ENCODE measurements at regions not wholly inside any gene's neighbourhood (a gene's known extent, or its start where the extent isn't known, plus 50 kb on each side); places are given as distances from the start of the nearest gene placed in this dataset.

DNA sequence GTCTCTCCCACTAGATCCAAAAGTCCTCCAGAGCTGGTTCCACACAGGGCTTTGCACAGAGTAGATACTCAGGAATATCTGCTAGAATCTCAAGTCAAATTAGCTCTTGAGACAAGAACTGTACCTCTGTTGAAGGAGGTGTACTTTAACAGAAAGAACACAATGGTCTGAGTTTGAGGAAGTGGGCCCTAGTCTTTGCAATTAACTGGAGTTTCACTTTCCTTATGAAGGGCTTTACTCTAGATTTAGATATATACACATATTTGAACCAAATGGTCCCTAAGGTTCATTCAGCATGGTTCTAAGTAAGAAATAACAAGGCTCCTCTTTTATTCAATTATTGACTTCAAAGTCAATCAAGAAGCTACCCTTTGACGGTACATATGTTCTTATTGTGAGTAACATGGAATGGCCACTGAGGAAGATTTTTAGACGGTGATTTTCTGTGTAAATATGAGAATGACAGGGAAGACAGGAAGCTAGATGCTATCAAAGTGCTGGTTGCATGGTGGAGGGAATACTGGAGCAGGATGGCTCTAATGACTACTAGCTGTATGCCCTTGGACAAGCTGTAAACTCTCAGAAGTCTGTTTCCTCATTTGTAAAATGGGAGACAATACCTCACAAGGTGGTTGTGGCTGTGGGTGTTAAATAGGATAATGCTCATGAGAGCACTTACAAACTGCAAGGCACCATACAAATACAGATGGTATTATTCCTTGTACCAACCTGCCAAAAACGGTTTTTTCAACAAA, 73.5 kb upstream of the SERTAD2 start:
- DNase-seq (ENCODE audit: low read depth, low spot score) = no peak
- ATAC-seq = peak; percentile 35
- ChIA-PET POLR2A (interaction anchor here (0.6 to 1.7 kb wide), 2 partner anchors 8 to 71 kb away, joined by 3 read pairs; no protein-coding TSS in a partner anchor), CTCF (interaction anchor here (1.1 kb wide), 1 partner anchor 23 kb away, joined by 3 read pairs; no protein-coding TSS in a partner anchor)
- Histone ChIP-seq H3K27me3 (ENCODE audit: control insufficient read depth, insufficient read depth, low read length) (no peaks in the 10 kb centered on the region), H3K27ac (ENCODE audit: low read length) (peak overlapping the region; percentile 82), H3K4me3 (ENCODE audit: low read depth in 2 of 2, low read length in 2 of 2) (no peak overlapping the region; a peak in 1 of 4 replicates), H3K9me3 (ENCODE audit: control insufficient read depth, insufficient read depth, low read depth, low read length) (no peaks in the 10 kb centered on the region), H3K4me1 (ENCODE audit: control insufficient read depth, insufficient read depth, low read length) (peaks cover 58% of the 10 kb centered on the region), H3K36me3 (ENCODE audit: control insufficient read depth, insufficient read depth, low read length) (no peaks in the 10 kb centered on the region)
- no TSS peak for BruUV-seq (replicated peaks)
- in situ Hi-C loops (cut with HindIII; ENCODE audit: low pct_unique_long_range_greater_than_20kb, low sequenced_read_pairs) = no loop called here
- TF ChIP-seq POLR2AphosphoS5 (IDR thresholded peaks at IDR 0.05; ENCODE audit: low read depth, low read length) (no peak), TCF7L2 (IDR thresholded peaks at IDR 0.05; ENCODE audit: low read depth, low read length) (no peak), SIN3A (IDR thresholded peaks at IDR 0.05; ENCODE audit: borderline replicate concordance, insufficient read depth, low read depth, low read length) (no peak)
- TF ChIP-seq, protein P1, sequence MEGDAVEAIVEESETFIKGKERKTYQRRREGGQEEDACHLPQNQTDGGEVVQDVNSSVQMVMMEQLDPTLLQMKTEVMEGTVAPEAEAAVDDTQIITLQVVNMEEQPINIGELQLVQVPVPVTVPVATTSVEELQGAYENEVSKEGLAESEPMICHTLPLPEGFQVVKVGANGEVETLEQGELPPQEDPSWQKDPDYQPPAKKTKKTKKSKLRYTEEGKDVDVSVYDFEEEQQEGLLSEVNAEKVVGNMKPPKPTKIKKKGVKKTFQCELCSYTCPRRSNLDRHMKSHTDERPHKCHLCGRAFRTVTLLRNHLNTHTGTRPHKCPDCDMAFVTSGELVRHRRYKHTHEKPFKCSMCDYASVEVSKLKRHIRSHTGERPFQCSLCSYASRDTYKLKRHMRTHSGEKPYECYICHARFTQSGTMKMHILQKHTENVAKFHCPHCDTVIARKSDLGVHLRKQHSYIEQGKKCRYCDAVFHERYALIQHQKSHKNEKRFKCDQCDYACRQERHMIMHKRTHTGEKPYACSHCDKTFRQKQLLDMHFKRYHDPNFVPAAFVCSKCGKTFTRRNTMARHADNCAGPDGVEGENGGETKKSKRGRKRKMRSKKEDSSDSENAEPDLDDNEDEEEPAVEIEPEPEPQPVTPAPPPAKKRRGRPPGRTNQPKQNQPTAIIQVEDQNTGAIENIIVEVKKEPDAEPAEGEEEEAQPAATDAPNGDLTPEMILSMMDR (IDR thresholded peaks at IDR 0.05) = no peak
- TF ChIP-seq, protein P2, sequence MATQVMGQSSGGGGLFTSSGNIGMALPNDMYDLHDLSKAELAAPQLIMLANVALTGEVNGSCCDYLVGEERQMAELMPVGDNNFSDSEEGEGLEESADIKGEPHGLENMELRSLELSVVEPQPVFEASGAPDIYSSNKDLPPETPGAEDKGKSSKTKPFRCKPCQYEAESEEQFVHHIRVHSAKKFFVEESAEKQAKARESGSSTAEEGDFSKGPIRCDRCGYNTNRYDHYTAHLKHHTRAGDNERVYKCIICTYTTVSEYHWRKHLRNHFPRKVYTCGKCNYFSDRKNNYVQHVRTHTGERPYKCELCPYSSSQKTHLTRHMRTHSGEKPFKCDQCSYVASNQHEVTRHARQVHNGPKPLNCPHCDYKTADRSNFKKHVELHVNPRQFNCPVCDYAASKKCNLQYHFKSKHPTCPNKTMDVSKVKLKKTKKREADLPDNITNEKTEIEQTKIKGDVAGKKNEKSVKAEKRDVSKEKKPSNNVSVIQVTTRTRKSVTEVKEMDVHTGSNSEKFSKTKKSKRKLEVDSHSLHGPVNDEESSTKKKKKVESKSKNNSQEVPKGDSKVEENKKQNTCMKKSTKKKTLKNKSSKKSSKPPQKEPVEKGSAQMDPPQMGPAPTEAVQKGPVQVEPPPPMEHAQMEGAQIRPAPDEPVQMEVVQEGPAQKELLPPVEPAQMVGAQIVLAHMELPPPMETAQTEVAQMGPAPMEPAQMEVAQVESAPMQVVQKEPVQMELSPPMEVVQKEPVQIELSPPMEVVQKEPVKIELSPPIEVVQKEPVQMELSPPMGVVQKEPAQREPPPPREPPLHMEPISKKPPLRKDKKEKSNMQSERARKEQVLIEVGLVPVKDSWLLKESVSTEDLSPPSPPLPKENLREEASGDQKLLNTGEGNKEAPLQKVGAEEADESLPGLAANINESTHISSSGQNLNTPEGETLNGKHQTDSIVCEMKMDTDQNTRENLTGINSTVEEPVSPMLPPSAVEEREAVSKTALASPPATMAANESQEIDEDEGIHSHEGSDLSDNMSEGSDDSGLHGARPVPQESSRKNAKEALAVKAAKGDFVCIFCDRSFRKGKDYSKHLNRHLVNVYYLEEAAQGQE (IDR thresholded peaks at IDR 0.05; ENCODE audit: insufficient read depth in 1 of 2, low read depth in 2 of 2, low read length in 1 of 2) = no peak
- intact Hi-C loops (cut with micrococcal nuclease; ENCODE audit: unreplicated experiment) = loop anchor here (10.0 kb wide), 1 partner anchor 72 kb away; the partner anchor contains the start of gene SERTAD2

DNA sequence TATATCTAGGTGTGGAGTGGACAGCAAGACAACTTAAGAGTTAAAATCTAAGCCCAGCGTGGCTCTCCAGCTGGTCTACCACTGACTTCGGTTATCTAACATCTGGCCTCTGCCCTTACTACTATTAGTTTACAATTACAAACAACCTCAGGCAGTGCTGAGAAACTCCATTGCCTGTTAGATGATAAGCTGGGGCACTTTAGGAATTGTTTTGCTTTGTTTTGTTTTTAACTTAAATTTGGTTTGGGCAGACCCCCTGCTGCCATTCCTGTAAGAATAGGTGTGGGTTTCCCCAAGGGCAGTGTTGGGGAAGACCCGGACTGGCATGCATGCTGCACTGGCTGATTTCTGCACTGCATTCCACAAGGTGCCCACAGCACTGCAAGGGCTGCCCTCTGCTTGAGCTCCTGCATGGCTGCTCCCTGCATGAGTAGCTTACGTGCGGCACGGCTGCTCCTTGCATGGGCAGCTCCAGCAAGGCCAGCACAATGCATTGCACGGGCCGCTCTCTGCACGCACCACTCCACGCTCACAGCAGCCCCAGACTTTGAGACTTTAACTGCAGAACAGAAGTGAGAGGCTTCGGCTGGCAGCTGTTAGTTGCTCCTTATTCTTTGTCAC, 74.2 kb upstream of the SERTAD2 start:
- in situ Hi-C loops (cut with HindIII; ENCODE audit: low pct_unique_long_range_greater_than_20kb, low sequenced_read_pairs) (no loop called here), intact Hi-C loops (cut with micrococcal nuclease; ENCODE audit: unreplicated experiment) (loop anchor here (10.0 kb wide), 1 partner anchor 73 kb away; the partner anchor contains the start of gene SERTAD2)
- peak; percentile 92 for ATAC-seq
- ChIA-PET CTCF (interaction anchor here (0.8 to 1.1 kb wide), 2 partner anchors 24 to 104 kb away, joined by 3 to 5 read pairs; no protein-coding TSS in a partner anchor), POLR2A (interaction anchor here (0.6 to 1.7 kb wide), 2 partner anchors 9 to 72 kb away, joined by 3 read pairs; no protein-coding TSS in a partner anchor)
- DNase-seq (ENCODE audit: low read depth, low spot score) = no peak
- TF ChIP-seq TCF7L2 (IDR thresholded peaks at IDR 0.05; ENCODE audit: low read depth, low read length) (peak; percentile 42; the same call in 1 of the 2 replicates), POLR2AphosphoS5 (IDR thresholded peaks at IDR 0.05; ENCODE audit: low read depth, low read length) (peak; percentile 69; the same call in 1 of the 2 replicates), SIN3A (IDR thresholded peaks at IDR 0.05; ENCODE audit: borderline replicate concordance, insufficient read depth, low read depth, low read length) (no peak)
- TF ChIP-seq, protein P1 (IDR thresholded peaks at IDR 0.05) = no peak
- TF ChIP-seq, protein P2 (IDR thresholded peaks at IDR 0.05; ENCODE audit: insufficient read depth in 1 of 2, low read depth in 2 of 2, low read length in 1 of 2) = no peak
- H3K27me3 ChIP-seq (ENCODE audit: control insufficient read depth, insufficient read depth, low read length) = no peaks in the 10 kb centered on the region
- H3K27ac ChIP-seq (ENCODE audit: low read length) = peak overlapping the region; percentile 82; the same call in 1 of the 2 replicates
- peaks cover 56% of the 10 kb centered on the region for H3K4me1 ChIP-seq (ENCODE audit: control insufficient read depth, insufficient read depth, low read length)
- no TSS peak for BruUV-seq (replicated peaks)
- no peaks in the 10 kb centered on the region for H3K9me3 ChIP-seq (ENCODE audit: control insufficient read depth, insufficient read depth, low read depth, low read length)
- no peaks in the 10 kb centered on the region for H3K36me3 ChIP-seq (ENCODE audit: control insufficient read depth, insufficient read depth, low read length)
- H3K4me3 ChIP-seq (ENCODE audit: low read depth in 2 of 2, low read length in 2 of 2) = peak overlapping the region in 1 of 2 experiments; percentile 33; a peak in 2 of 4 replicates
